ENCODE measurements at regions not wholly inside any gene's neighbourhood (a gene's known extent, or its start where the extent isn't known, plus 50 kb on each side); places are given as distances from the start of the nearest gene placed in this dataset.
"Not testable (repeated sequence)": the region's sequence is repeated elsewhere in the genome, so short reads cannot be mapped to it uniquely, and the experiment has no call there.

DNA sequence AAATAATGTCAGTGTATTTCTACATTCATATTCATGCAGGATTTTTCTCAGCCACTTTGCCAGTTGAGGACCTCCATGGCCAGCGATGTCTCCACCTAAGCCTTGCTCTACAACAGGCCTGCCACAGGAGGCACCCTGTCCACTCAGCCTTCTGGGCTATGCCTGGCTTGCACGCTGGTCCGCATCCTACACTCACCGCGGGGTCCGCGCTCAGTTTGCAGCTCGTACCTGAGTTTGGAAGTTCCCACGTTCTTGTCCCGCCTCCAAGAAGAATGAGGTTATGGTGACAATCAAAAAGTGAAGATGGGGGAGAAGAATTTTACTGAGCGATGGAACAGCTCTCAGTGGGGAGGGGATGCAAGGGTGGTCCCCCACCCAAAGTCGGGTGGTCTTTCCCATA is 93.6 kb upstream of the GRIK1 start:
- TF ChIP-seq CTCF (IDR thresholded peaks at IDR 0.05; ENCODE audit: low read depth, low read length) = no peak
- no peak for DNase-seq
- Histone ChIP-seq H3K27me3 (ENCODE audit: insufficient read depth, low read depth, severe bottlenecking) (no peaks in the 10 kb centered on the region), H3K36me3 (no peaks in the 10 kb centered on the region), H3K27ac (no peak overlapping the region), H3K4me3 (ENCODE audit: low read depth, low read length) (no peak overlapping the region), H3K9me3 (ENCODE audit: severe bottlenecking) (peaks cover 8% of the 10 kb centered on the region)

- Histone ChIP-seq H3K9me3 (ENCODE audit: severe bottlenecking) (peaks cover 8% of the 10 kb centered on the region), H3K27ac (no peak overlapping the region), H3K36me3 (no peaks in the 10 kb centered on the region), H3K27me3 (ENCODE audit: insufficient read depth, low read depth, severe bottlenecking) (no peaks in the 10 kb centered on the region), H3K4me3 (ENCODE audit: low read depth, low read length) (no peak overlapping the region)
- no peak for DNase-seq
- no peak for TF ChIP-seq CTCF (IDR thresholded peaks at IDR 0.05; ENCODE audit: low read depth, low read length)
Observed at GRCh38 chr21:30030416-30030815, 90.6 kb upstream of the GRIK1 start.

- no peaks in the 10 kb centered on the region for H3K27me3 ChIP-seq (ENCODE audit: insufficient read depth, low read depth, severe bottlenecking)
- no peak for DNase-seq
- no peak for TF ChIP-seq CTCF (IDR thresholded peaks at IDR 0.05; ENCODE audit: low read depth, low read length)
- H3K36me3 ChIP-seq = no peaks in the 10 kb centered on the region
- H3K4me3 ChIP-seq (ENCODE audit: low read depth, low read length) = no peak overlapping the region
- H3K9me3 ChIP-seq (ENCODE audit: severe bottlenecking) = peaks cover 6% of the 10 kb centered on the region
- no peak overlapping the region for H3K27ac ChIP-seq
Observed at GRCh38 chr21:30028537-30028936, 88.7 kb upstream of the GRIK1 start.

GRCh38 chr21:30027986-30028385 is 88.2 kb upstream of the GRIK1 start:
- DNase-seq = no peak
- TF ChIP-seq CTCF (IDR thresholded peaks at IDR 0.05; ENCODE audit: low read depth, low read length) = no peak
- Histone ChIP-seq H3K27me3 (ENCODE audit: insufficient read depth, low read depth, severe bottlenecking) (no peaks in the 10 kb centered on the region), H3K9me3 (ENCODE audit: severe bottlenecking) (peaks cover 3% of the 10 kb centered on the region), H3K4me3 (ENCODE audit: low read depth, low read length) (no peak overlapping the region), H3K36me3 (no peaks in the 10 kb centered on the region), H3K27ac (no peak overlapping the region)

DNA sequence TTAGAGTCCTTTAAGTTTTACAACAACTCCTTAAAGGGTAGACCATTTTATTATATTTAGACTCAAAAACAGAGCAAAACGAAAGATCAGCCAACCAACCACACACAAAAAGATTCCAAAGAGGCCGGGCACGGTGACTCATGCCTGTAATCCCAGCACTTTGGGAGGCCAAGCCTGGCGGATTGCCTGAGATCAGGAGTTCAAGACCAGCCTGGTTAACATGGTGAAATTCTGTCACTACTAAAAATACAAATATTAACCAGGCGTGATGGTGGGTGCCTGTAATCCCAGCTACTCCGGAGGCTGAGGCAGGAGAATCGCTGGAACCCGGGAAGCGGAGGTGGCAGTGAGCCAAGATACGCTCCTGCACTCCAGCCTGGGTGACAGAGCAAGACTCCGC is 83.3 kb upstream of the GRIK1 start:
- not testable (repeated sequence) for H3K36me3 ChIP-seq; H3K9me3 ChIP-seq (ENCODE audit: severe bottlenecking)

GRCh38 chr21:30014886-30015285 is 75.1 kb upstream of the GRIK1 start:
- no peak for DNase-seq
- TF ChIP-seq CTCF (IDR thresholded peaks at IDR 0.05; ENCODE audit: low read depth, low read length) = no peak
- H3K27me3 ChIP-seq (ENCODE audit: insufficient read depth, low read depth, severe bottlenecking) = no peaks in the 10 kb centered on the region
- no peak overlapping the region for H3K27ac ChIP-seq
- no peaks in the 10 kb centered on the region for H3K36me3 ChIP-seq
- peaks cover 3% of the 10 kb centered on the region for H3K9me3 ChIP-seq (ENCODE audit: severe bottlenecking)
- no peak overlapping the region for H3K4me3 ChIP-seq (ENCODE audit: low read depth, low read length)

More for the DNA sequence above, 83.3 kb upstream of the GRIK1 start:
- not testable (repeated sequence) for H3K4me3 ChIP-seq (ENCODE audit: low read depth, low read length); H3K27me3 ChIP-seq (ENCODE audit: insufficient read depth, low read depth, severe bottlenecking); DNase-seq; H3K27ac ChIP-seq
